ENCODE measurements at regions not wholly inside any gene's neighbourhood (a gene's known extent, or its start where the extent isn't known, plus 50 kb on each side); places are given as distances from the start of the nearest gene placed in this dataset.

DNA sequence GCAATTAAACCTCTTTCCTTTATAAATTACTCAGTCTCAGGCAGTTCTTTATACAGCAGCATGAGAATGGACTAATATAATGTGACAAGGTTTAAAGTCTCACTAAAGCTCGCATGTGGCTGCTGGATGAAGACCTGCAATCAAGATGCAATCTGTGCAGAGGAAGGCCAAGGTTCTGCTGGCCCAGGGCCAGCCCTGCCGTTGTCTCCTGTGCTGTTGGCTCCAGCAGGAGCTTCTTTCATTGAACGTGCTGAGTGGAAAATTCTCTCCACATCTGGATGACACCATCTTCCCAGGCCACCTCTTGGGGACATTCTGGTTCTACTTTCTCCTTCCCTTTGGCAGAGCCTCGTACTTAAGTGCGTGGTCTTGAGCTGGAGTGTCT is 742.2 kb downstream of the VRK1 start:
- no peaks in the 10 kb centered on the region for H3K9me3 Mint-ChIP-seq
- H3K27me3 Mint-ChIP-seq, result no peaks in the 10 kb centered on the region
- H3K4me1 Mint-ChIP-seq (ENCODE audit: low read depth in 2 of 2), result peaks cover 26 to 47% of the 10 kb centered on the region in 2 donors
- no peak for DNase-seq
- ATAC-seq (replicated peaks), result no peak
- no peaks in the 10 kb centered on the region for H3K36me3 Mint-ChIP-seq (ENCODE audit: insufficient read depth)
- H3K27ac Mint-ChIP-seq, result no peak overlapping the region
- H3K4me3 Mint-ChIP-seq, result no peak overlapping the region

DNA sequence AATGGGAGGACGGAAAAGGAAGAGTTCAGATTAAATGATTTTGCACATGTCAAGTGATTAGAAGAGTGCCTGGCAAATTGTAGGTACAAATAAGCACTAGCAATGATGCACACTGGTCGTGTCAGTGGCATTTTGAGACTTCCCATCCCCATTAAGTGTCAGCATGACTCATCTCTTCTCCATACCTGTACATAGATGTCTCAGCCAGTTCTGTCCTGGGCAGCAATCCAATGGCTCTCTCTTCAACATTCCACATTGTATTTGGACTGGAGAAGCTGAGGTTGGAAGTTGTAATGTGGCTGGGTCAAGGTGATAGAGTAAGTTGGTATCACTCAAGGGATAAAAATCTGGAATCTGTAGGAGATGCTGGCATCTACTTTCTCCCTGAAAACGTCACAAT is 742.7 kb downstream of the VRK1 start:
- DNase-seq (no peak), ATAC-seq (replicated peaks) (no peak)
- Mint-ChIP-seq H3K4me1 (ENCODE audit: low read depth in 2 of 2) (peaks cover 26 to 48% of the 10 kb centered on the region in 2 donors), H3K4me3 (no peak overlapping the region), H3K36me3 (ENCODE audit: insufficient read depth) (no peaks in the 10 kb centered on the region), H3K9me3 (no peaks in the 10 kb centered on the region), H3K27ac (no peak overlapping the region), H3K27me3 (no peaks in the 10 kb centered on the region)

DNA sequence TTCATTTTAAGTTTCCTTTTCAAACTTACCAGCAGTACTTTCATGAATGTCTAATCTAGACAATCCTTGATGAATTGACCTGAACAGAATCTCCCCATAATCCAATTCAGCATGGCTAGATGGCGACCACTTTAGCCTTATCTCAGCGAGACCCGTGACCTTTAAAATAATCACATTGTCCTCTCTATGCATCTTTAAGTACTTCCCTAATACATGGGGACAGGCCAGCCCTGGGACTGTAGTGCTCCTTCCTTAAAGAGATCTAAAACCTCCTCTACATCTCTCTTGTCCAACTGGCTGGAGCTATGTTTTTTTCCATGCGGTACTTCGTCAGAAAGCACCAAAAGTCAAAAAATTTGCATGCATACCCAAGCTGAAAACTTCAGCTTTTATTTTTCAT is 746.0 kb downstream of the VRK1 start:
- peaks cover 24 to 34% of the 10 kb centered on the region in 2 donors for H3K4me1 Mint-ChIP-seq (ENCODE audit: low read depth in 2 of 2)
- H3K4me3 Mint-ChIP-seq, result peak overlapping the region in 1 of 2 donors; percentile 46
- no peaks in the 10 kb centered on the region for H3K36me3 Mint-ChIP-seq (ENCODE audit: insufficient read depth)
- no peaks in the 10 kb centered on the region for H3K9me3 Mint-ChIP-seq
- peak overlapping the region; percentile 56 to 70 for H3K27ac Mint-ChIP-seq
- DNase-seq, result no peak
- no peaks in the 10 kb centered on the region for H3K27me3 Mint-ChIP-seq
- ATAC-seq (replicated peaks), result no peak

DNA sequence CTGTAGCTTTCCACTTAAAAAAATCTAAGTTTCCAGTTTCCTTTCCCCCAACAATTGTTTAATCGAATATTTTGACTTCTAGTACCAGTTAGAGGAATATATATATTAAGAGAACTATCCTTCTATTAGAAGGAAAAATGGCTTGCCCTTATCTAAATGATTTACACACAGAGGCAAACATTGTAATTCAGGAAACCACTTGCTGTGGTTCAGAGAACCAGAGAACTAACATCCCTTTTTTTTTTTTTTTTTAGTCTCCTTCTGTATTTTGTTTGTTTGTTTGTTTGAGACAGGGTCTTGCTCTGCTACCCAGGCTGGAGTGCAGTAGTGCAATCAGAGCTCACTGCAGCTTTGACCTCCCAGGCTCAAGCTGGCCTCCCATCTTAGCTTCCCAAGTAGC is 746.6 kb downstream of the VRK1 start:
- Mint-ChIP-seq H3K9me3 (no peaks in the 10 kb centered on the region), H3K27ac (peak overlapping the region; percentile 56 to 70), H3K27me3 (no peaks in the 10 kb centered on the region), H3K4me3 (peak overlapping the region; percentile 46 to 61), H3K36me3 (ENCODE audit: insufficient read depth) (no peaks in the 10 kb centered on the region), H3K4me1 (ENCODE audit: low read depth in 2 of 2) (peaks cover 19 to 28% of the 10 kb centered on the region in 2 donors)
- ATAC-seq (replicated peaks) (no peak), DNase-seq (no peak)

DNA sequence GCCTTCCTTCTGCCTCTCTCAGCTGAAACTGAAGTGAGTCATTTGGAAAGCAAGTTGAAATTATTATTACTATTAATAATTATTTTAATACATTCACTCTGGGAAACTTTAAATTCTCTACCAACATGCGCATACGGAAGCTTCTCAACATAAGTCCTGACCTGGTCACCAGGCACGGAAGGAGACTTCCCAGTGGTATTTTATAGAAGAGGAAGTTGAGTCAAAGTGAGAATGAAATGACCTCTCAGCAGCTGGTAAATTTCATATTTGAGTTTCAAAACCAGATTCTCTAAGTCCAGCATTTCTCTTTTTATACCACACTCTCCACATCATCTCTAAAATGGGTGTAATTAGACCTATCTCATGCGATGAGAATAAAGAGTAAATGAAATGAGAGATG is 747.4 kb downstream of the VRK1 start:
- Mint-ChIP-seq H3K36me3 (ENCODE audit: insufficient read depth) (no peaks in the 10 kb centered on the region), H3K27me3 (no peaks in the 10 kb centered on the region), H3K9me3 (no peaks in the 10 kb centered on the region), H3K4me1 (ENCODE audit: low read depth in 2 of 2) (peaks cover 18 to 20% of the 10 kb centered on the region in 2 donors), H3K27ac (peak overlapping the region; percentile 56 to 70), H3K4me3 (peak overlapping the region in 1 of 2 donors; percentile 46)
- no peak for ATAC-seq (replicated peaks)
- DNase-seq, result no peak

DNA sequence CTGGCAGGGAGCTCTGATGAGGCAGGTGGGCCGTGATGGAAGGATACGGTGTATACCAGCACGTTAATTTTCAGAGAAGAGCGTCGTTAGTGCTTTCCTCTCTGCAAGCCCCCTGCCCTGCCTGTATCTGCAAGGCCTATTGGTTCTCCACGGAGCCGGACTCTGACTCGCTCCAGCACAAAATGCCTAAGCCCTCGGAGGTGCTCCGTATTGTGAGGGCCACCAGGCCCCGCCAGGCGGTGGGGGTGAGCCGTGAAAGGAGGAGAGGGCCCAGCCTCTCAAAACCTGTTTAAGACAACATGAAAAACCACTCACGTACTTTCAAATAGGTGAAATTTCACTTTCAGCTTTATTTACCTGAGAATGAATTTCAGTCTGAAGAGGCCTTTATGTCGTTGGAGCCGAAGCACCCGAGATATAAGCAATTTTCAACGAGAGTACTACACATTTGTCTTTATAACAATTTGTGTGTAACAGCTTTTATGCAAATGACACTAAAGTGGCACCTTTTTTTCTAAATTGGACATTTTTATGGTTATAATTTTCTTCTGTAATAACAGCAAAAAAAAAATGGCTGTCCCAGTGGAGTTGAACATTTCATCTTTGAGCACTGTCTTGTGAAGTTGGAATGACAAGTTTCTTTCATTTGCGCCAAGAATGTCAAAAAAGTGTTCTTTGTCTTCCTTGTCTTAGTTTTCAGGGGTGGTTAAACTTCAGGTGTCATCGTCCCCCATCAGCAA is 749.5 kb downstream of the VRK1 start:
- Mint-ChIP-seq H3K9me3 (no peaks in the 10 kb centered on the region), H3K27me3 (no peaks in the 10 kb centered on the region), H3K4me3 (no peak overlapping the region), H3K4me1 (ENCODE audit: low read depth in 2 of 2) (peaks cover 14 to 19% of the 10 kb centered on the region in 2 donors), H3K27ac (no peak overlapping the region), H3K36me3 (ENCODE audit: insufficient read depth) (no peaks in the 10 kb centered on the region)
- DNase-seq (no peak), ATAC-seq (replicated peaks) (no peak)

DNA sequence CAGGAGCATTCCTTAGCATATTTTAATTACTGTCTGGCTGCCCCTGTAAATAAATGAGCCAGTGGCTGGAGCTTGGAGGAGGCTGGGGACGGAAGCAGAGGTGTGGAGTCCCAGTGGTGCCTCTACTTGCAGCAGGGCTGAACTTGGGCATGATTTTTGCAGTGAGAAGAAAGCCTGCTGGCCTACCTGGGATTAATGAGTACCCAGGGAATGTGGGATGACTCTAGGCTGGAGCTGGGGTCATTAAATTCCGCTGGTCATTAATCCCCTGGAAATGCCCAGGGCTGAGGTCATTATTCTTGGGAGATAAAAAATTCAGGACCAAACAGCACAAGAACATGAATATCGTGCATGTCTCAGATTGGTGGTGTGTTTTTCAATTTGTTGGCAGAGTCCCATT is 753.3 kb downstream of the VRK1 start:
- Mint-ChIP-seq H3K36me3 (ENCODE audit: insufficient read depth) (peaks cover 2% of the 10 kb centered on the region), H3K9me3 (no peaks in the 10 kb centered on the region), H3K4me1 (ENCODE audit: low read depth in 2 of 2) (peaks cover 0 to 1% of the 10 kb centered on the region in 2 donors), H3K4me3 (no peak overlapping the region), H3K27ac (no peak overlapping the region), H3K27me3 (no peaks in the 10 kb centered on the region)
- DNase-seq (no peak), ATAC-seq (replicated peaks) (no peak)

DNA sequence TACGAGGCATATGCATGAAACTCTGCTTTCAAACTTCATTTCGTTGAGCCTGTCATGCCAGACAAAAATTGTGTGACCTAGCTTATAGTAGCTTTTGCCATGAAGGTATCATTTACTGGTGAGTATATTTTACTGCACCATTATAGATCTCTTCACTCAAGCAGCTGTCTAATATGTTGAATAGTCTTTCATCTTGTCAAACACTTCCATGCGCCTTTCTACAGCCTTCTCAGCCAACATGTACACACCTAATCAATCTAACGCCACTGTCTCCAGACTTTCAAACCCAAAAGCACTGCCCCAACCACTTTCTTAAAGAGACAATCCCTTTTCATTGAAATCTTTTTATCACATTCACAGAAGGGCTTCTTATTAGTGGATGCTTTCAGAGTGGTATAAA is 757.4 kb downstream of the VRK1 start:
- Mint-ChIP-seq H3K27me3 (no peaks in the 10 kb centered on the region), H3K4me3 (no peak overlapping the region), H3K27ac (no peak overlapping the region), H3K9me3 (peaks cover 2 to 7% of the 10 kb centered on the region in 2 donors), H3K4me1 (ENCODE audit: low read depth in 2 of 2) (no peaks in the 10 kb centered on the region), H3K36me3 (ENCODE audit: insufficient read depth) (peaks cover 2% of the 10 kb centered on the region)
- DNase-seq (no peak), ATAC-seq (replicated peaks) (no peak)

DNA sequence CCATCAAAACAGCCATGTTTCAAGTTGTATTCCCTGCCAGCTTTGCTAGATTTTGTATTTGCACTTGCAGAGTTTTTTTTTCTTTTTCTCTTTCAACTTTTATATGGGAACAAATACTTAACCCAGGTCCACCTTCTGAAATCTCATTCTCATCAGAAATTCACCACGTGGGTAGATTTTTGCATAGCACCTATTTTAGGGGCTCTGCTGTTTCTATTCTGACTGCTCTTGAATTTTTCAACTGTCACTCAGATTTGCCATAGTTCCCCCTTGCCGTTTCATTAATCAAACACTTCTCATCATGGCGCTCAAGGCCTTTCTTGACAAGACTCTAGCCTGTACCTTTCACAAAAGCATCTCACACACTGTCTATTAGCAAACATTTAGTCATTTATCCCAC is 767.2 kb downstream of the VRK1 start:
- ATAC-seq (replicated peaks), result no peak
- H3K27me3 Mint-ChIP-seq, result peaks cover 0 to 10% of the 10 kb centered on the region in 2 donors
- H3K9me3 Mint-ChIP-seq, result peaks cover 2 to 6% of the 10 kb centered on the region in 2 donors
- DNase-seq, result no peak
- H3K4me3 Mint-ChIP-seq, result no peak overlapping the region
- peaks cover 3 to 4% of the 10 kb centered on the region in 2 donors for H3K4me1 Mint-ChIP-seq (ENCODE audit: low read depth in 2 of 2)
- no peak overlapping the region for H3K27ac Mint-ChIP-seq
- H3K36me3 Mint-ChIP-seq (ENCODE audit: insufficient read depth), result no peaks in the 10 kb centered on the region

DNA sequence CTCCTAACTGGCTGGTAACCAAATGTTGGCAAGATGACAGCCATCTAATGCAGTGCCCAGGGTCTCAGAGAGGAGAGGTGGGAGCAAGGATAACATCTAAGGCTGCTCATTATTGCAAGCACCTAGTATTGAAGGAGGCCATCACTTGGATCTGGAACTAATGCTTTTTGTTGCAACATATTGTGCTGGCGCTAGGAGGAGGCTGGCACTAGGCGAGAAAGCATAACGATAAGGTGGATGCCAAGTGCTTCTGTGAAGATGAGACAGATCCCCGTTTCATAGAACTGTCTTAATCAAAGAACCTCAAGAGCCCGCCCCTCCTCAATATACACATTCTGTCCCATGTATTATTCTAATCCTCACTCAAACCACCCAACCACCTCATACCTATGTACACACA is 774.0 kb downstream of the VRK1 start:
- Mint-ChIP-seq H3K4me1 (ENCODE audit: low read depth in 2 of 2) (peaks cover 3 to 10% of the 10 kb centered on the region in 2 donors), H3K36me3 (ENCODE audit: insufficient read depth) (no peaks in the 10 kb centered on the region), H3K27me3 (no peaks in the 10 kb centered on the region), H3K27ac (no peak overlapping the region), H3K4me3 (no peak overlapping the region), H3K9me3 (no peaks in the 10 kb centered on the region)
- DNase-seq, result no peak
- no peak for ATAC-seq (replicated peaks)

DNA sequence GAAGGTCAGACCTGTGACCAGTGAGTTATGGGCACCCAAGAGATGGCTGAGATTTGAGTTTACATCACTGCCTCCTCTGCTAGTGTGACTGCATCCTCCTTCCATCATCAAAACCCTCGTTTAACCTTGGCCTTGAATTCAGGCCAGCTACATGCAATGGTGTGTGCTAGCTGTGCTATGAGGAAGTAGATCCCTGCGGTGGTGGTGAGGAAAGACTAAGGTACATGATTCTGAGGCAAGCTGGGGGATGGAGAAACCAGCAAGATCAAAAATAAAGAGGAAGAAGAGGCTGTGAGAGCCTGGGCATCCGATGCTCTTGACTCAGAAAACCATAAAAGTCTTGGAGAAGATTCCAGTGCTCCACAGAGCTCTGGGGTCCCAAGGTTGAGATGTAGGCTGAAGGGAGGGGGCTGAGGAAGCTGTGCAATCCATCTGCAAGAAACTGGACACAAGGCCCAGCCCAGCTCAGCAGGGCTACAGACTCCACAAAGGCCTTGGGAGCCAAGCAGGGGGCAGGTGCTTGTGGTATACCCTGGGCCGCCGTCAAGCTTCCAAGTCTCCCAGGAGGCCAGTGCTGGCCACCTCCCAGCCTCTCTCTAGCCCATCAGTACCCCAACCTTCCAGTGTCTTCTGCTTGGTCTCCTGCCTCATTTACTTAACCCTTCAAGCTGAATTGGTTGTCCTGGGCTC is 774.8 kb downstream of the VRK1 start:
- ATAC-seq (replicated peaks) (no peak), DNase-seq (no peak)
- peaks cover under 1% of the 10 kb centered on the region for H3K36me3 Mint-ChIP-seq (ENCODE audit: insufficient read depth)
- H3K4me1 Mint-ChIP-seq (ENCODE audit: low read depth in 2 of 2), result peaks cover 3 to 10% of the 10 kb centered on the region in 2 donors
- H3K27me3 Mint-ChIP-seq, result no peaks in the 10 kb centered on the region
- H3K27ac Mint-ChIP-seq, result peak overlapping the region in 1 of 2 donors; percentile 29
- no peaks in the 10 kb centered on the region for H3K9me3 Mint-ChIP-seq
- H3K4me3 Mint-ChIP-seq, result no peak overlapping the region

DNA sequence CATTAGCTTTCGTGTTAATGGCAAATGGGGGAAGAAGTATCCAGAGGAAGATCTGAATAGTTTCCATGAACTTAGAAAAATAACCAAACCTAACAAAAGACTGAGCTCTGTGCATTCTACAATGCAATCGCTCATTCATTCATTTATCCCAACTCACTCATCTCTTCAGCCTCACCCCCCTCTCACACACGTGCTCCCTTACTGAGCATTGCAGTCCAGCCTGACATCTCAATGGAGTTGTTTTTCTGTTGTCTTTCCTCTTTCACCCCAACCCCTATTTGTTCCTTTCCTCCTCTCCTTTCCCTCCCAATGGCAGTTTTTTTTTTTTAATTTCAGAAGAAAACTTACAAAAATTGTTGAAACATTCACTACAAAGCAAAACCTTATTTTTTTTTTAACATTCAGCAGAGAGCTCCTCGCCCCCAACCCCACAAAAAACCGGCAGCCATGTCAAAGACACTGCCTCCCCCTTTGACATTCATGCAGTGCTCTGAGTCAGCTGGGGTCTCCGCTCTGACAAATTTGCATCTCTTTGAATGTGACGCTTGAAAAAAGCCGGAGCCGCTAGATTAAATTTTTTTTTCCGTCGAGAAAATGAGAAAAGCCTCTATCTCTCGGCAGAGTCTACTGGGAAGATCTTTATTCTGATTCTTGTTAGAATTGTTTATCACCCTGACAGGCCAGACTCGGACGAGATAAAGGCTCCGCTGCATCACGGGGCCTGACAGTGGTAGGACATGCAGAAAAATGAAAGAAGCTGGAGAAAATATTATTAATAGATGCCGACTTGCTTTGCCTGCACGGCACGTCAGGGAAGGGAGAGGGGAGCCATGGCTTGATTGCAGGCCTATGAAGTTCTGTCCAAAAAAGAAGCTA is 775.6 kb downstream of the VRK1 start:
- DNase-seq (no peak), ATAC-seq (replicated peaks) (no peak)
- Mint-ChIP-seq H3K27me3 (no peaks in the 10 kb centered on the region), H3K4me3 (no peak overlapping the region), H3K9me3 (no peaks in the 10 kb centered on the region), H3K4me1 (ENCODE audit: low read depth in 2 of 2) (peaks cover 3 to 10% of the 10 kb centered on the region in 2 donors), H3K36me3 (ENCODE audit: insufficient read depth) (peaks cover 3% of the 10 kb centered on the region), H3K27ac (no peak overlapping the region)

DNA sequence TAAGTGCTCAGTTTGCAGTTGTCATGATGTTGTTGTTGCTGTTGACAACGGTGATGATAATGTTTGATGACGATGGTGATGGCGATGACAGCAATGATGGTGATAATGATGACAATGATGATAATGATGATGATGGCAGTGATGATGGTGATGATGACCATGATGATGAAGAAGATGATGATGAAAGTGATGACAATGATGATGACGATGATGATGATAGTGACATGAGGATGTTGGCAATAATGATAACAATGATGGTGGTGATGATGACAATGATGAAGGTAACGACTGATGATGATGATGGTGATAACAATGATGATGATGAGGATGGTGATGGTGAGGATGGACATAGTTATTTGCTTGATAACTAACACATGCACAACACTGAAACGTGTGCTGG is 778.5 kb downstream of the VRK1 start:
- no peaks in the 10 kb centered on the region for H3K27me3 Mint-ChIP-seq
- no peak overlapping the region for H3K27ac Mint-ChIP-seq
- no peaks in the 10 kb centered on the region for H3K9me3 Mint-ChIP-seq
- no peak overlapping the region for H3K4me3 Mint-ChIP-seq
- DNase-seq, result no peak
- peaks cover 3% of the 10 kb centered on the region for H3K36me3 Mint-ChIP-seq (ENCODE audit: insufficient read depth)
- peaks cover 1 to 6% of the 10 kb centered on the region in 2 donors for H3K4me1 Mint-ChIP-seq (ENCODE audit: low read depth in 2 of 2)
- no peak for ATAC-seq (replicated peaks)
